Fibroblast of villous mesenchyme (primary cell): ENCODE measurements at regions not wholly inside any gene's neighbourhood (a gene's known extent, or its start where the extent isn't known, plus 50 kb on each side); places are given as distances from the start of the nearest gene placed in this dataset.

Experiments used
- DNase-seq: peaks from one replicate; pipeline ENCODE4 v3.0.0-alpha.2; 2010; ENCODE audit warnings: low read depth
- H3K4me3 ChIP-seq: 2 replicates; pipeline ENCODE4 v1.5.1; 2011; ENCODE audit warnings: low read depth, mild to moderate bottlenecking, low read length
- TF ChIP-seq, protein P1 (sequence below): IDR thresholded peaks from 2 replicates; pipeline ENCODE4 v1.5.1; 2012; ENCODE audit warnings: low read depth, mild to moderate bottlenecking, low read length; ENCODE audit not compliant: insufficient read depth

DNA sequence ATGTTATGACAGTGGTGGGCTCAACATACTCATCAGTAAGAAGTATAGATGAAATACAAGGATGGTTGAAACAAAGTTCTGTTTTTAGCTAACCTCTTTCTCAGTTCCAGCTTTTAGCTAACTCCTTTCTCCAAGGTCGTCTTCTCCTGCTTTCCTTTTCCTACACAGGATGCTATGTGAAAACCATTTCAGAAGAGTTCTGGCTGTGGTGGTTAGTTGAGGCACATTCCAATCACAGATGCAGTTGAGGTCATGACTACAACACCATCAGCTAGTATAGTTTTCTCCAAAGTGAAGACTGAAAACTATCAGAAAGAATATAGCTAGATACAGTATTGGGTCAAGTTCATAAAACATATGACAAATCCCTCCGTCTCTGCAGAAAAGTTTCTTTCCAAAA lies 477.7 kb upstream of the C9orf72 start:
- no peak overlapping the region for H3K4me3 ChIP-seq
- no peak for DNase-seq
- TF ChIP-seq, protein P1, sequence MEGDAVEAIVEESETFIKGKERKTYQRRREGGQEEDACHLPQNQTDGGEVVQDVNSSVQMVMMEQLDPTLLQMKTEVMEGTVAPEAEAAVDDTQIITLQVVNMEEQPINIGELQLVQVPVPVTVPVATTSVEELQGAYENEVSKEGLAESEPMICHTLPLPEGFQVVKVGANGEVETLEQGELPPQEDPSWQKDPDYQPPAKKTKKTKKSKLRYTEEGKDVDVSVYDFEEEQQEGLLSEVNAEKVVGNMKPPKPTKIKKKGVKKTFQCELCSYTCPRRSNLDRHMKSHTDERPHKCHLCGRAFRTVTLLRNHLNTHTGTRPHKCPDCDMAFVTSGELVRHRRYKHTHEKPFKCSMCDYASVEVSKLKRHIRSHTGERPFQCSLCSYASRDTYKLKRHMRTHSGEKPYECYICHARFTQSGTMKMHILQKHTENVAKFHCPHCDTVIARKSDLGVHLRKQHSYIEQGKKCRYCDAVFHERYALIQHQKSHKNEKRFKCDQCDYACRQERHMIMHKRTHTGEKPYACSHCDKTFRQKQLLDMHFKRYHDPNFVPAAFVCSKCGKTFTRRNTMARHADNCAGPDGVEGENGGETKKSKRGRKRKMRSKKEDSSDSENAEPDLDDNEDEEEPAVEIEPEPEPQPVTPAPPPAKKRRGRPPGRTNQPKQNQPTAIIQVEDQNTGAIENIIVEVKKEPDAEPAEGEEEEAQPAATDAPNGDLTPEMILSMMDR: no peak

- H3K4me3 ChIP-seq: no peak overlapping the region
- TF ChIP-seq, protein P1: no peak
- no peak for DNase-seq
Observed at GRCh38 chr9:28051559-28052503, 478.6 kb upstream of the C9orf72 start.

DNA sequence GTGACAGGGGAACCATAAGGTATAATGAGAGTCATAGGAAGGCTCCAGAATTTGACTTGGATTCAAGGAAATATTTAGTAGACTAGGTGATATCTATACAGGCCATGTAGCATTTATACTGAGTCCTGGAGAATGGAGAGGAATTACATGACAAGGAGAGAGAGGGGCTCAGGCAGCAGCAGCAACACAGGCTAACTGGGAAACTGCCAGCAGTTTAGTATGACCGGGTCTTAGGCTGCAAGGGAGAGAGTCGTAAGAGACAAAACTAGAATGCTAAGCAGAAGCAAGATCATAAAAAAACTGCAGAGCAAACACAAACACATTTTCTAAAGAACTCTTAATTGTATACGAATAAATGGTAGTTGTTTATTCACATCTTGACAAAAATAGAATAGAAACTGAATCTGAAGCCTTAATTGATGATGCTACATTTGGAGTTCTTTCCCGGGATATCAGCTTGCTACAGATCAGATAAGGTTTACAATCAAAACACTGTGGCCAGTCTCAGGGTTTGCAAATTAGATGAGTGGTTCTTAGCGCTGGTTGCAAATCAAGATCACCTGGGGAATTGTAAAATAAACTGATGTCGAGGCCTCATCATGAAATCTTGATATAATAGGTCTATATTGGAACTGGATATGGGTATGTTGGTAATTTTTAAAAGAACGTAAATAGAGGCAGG lies 480.0 kb upstream of the C9orf72 start:
- no peak for DNase-seq
- no peak overlapping the region for H3K4me3 ChIP-seq
- TF ChIP-seq, protein P1: no peak

DNA sequence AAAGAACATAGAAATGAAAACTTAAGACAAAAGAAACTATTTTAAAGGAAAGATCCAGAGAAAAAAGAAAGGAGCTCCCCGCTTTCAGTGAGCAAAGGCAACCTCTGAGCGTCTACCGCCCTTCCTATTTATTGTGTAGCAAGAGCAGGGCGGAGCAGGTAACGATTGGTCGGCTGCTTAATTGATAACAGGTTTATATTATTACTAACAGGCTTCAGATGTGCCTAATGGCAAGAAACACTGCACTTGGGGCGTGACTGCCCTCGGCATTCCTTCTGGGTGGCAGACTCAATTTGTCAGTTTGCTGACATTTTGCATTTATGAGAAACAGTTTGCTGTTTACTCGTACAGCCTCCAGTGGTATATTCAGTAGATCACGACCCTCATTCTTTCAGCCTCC lies 482.7 kb upstream of the C9orf72 start:
- H3K4me3 ChIP-seq: no peak overlapping the region

GRCh38 chr9:28056466-28056865 lies 483.2 kb upstream of the C9orf72 start:
- no peak for DNase-seq
- no peak overlapping the region for H3K4me3 ChIP-seq
- TF ChIP-seq, protein P1: no peak

More for the DNA sequence above, 482.7 kb upstream of the C9orf72 start:
- no peak for DNase-seq
- TF ChIP-seq, protein P1: no peak

- no peak overlapping the region for H3K4me3 ChIP-seq
- DNase-seq: no peak
- TF ChIP-seq, protein P1: no peak
Observed at GRCh38 chr9:28059192-28059591, 485.9 kb upstream of the C9orf72 start.
